ENCODE measurements at regions not wholly inside any gene's neighbourhood (a gene's known extent, or its start where the extent isn't known, plus 50 kb on each side); places are given as distances from the start of the nearest gene placed in this dataset.

DNA sequence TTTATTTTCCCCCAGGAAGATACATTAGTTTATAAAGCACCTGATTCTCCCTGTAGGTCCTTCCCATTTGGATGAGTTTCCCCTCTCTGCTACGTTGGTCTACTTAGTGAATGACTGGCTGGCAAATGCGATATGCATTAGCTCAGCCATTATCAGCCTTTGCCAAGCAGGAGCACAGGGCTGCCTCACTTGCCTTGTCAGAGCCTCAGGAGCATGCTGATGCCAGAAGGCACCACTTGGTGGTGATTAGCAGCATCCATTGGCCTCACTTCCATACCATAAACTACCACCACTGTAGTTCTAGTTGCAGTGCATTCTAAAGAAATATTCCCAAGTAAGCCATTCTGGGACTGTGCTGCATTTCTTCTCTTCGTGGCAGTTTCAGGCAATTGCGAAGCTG is 442.8 kb upstream of the CHST9 start:
- no peak for DNase-seq (ENCODE audit: insufficient read length, low spot score)
- no peak for FAIRE-seq
- TF ChIP-seq CTCF (IDR thresholded peaks at IDR 0.05; ENCODE audit: insufficient read depth, missing control alignments), result no peak

DNA sequence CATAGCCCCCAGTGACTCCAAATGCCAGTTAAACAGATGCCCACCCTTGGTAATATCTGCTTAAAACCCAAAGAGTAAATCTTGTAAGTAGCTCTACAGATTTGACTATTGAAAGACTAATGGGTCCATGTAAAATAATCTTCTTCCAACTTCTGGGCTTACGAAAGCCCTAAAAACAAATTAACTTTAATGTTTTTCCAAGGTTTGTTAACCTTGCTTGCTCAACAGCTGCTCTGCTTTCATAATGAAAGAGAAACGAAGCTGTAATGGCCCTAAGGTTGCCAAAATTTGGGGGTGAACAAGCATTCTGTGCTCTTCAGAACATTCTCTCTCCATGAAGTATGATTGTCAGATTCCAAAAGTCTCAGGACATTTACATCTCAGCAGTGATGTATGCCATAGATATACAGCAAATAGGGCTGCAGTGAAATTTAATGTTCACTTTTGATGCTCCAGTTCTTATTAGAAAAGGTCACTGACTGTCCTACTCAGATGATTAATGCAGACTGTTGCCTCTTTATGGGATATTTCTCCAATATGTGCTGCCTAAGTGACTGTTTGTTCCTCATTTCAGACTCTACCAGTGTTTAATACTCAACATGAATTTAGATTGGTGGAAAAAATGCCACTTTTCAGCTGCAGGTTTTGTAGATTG is 436.3 kb upstream of the CHST9 start:
- TF ChIP-seq CTCF (IDR thresholded peaks at IDR 0.05; ENCODE audit: insufficient read depth, missing control alignments), result no peak
- FAIRE-seq (no peak), DNase-seq (ENCODE audit: insufficient read length, low spot score) (no peak)

DNA sequence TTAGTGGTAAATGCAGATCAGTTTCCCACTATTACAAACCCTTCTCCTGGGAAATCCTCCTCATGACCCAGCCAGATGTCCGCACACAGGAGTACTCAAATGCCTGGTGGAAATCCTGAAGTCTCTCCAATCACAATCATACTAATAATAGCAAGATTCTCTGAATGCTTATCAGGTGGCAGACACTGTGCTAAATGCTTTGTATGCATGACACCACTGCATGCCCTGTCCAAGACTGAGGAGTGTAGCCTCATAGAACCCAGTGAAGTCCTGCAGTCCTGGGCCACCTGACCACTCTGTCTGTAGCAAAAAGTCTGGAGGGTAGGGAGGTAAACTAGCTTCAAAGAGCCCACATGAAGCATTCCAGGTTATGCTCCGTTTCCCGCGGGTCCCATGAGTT is 434.8 kb upstream of the CHST9 start:
- FAIRE-seq, result no peak
- TF ChIP-seq CTCF (IDR thresholded peaks at IDR 0.05; ENCODE audit: insufficient read depth, missing control alignments), result no peak
- DNase-seq (ENCODE audit: insufficient read length, low spot score), result no peak

DNA sequence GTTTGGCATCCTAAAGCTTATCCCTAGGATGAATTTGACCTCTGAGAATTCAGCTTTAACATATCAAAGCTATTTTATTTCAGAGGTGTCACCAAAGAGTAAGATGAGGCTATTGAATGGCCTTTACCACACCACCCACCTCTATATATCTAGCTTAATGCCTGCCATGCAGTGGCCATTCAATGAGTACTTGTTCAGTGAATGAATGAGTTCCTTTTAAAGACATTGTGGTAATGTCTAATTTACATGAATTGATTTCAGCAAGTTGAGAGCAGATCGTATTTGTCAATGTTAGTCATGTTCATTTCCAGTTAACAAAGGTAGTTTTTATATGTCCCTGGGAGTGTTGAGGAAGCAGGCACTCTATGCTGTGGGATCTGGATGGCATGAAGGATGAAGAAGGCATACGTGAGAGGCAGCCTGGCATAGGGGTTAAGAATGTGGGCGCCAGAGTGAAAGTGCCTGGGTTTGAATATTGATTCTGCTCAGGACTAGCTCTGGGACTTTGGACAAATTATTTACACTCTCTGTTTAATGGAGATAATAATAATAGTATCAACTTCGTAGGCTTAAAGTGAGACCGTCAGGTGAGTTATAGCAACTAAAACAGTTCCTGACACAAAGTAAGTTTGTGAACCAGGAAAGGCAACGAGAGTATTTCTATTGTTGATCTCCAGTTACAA is 434.1 kb upstream of the CHST9 start:
- FAIRE-seq, result no peak
- no peak for DNase-seq (ENCODE audit: insufficient read length, low spot score)
- no peak for TF ChIP-seq CTCF (IDR thresholded peaks at IDR 0.05; ENCODE audit: insufficient read depth, missing control alignments)

DNA sequence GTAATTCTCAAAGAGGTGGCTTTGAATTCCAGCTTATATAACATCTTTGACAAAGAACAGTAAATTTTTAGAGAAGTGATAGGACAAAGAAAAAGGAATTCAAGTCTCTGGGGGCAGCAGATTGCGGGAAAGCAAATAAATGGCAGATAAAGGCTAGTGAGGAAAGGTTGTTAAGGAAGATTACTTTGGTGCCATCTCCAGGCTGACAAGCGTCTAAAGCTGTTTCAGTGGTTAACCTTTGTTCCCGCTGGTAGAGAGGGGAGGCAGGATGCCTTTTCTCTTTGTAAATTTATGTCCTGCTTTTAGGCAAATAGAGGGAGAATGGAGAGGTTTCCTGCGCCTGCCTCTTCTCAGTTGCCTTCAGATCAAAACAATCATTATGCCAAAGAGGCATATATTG is 431.2 kb upstream of the CHST9 start:
- DNase-seq (ENCODE audit: insufficient read length, low spot score) (no peak), FAIRE-seq (no peak)
- TF ChIP-seq CTCF (IDR thresholded peaks at IDR 0.05; ENCODE audit: insufficient read depth, missing control alignments), result no peak

GRCh38 chr18:27614951-27615844 is 430.1 kb upstream of the CHST9 start:
- TF ChIP-seq CTCF (IDR thresholded peaks at IDR 0.05; ENCODE audit: insufficient read depth, missing control alignments), result no peak
- DNase-seq (ENCODE audit: insufficient read length, low spot score) (no peak), FAIRE-seq (peak; percentile 44)
